Stimulated activated CD4-positive, alpha-beta T cell treated with anti-CD3 and anti-CD28 coated beads, Interleukin-15, amount 100 ng/mL, for 48 hours (primary cell): ENCODE measurements at regions not wholly inside any gene's neighbourhood (a gene's known extent, or its start where the extent isn't known, plus 50 kb on each side); places are given as distances from the start of the nearest gene placed in this dataset.
"Not testable (repeated sequence)": the region's sequence is repeated elsewhere in the genome, so short reads cannot be mapped to it uniquely, and the experiment has no call there.

ENCODE experiments used
- DNase-seq, 2 donors: peaks; one replicate each; pipeline ENCODE4 v3.0.0-alpha.2; 2020; ENCODE audit warnings: low read depth in 2 of 2

- DNase-seq = no peak
These were observed 256.0 kb downstream of the SV2B start for GRCh38 chr15:91356083-91356482.

DNA sequence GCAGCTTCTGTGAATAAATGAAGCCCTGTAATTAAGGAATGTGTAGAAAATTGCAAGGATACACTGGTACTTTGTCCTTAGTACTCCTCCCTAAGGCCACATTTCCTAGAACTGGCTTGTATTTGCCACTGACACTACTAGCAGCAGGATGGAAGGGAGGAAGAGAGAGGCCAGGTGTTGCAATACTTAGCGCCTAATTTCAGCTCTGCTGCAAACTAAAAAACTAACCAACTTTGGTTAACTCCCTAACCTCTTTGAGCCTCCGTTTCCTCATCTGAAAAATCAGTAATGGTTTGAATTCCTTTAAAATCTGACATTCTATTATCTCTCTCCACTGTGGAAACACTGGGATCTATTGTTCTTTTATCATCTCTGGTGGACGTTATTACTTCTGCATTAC, 257.0 kb downstream of the SV2B start:
- DNase-seq = no peak

DNA sequence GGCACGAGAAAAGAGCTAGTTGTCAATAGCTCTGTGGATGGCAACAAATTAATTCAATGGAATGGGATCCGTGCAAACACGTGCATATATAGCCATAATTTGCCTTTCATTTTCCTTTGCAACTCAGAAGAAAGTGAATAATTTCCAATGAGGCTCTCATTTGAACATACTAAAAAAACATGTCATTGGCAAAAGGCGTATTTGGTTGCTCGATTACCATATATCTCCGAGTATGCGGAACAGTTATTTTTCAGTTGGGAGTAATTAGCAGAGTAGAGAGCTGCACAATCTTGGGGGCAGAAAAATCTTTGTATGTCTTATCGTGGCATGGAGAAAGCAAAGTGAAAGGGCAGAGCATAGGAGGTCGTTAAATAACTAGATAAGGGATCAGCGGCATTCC, 257.4 kb downstream of the SV2B start:
- DNase-seq = no peak

DNA sequence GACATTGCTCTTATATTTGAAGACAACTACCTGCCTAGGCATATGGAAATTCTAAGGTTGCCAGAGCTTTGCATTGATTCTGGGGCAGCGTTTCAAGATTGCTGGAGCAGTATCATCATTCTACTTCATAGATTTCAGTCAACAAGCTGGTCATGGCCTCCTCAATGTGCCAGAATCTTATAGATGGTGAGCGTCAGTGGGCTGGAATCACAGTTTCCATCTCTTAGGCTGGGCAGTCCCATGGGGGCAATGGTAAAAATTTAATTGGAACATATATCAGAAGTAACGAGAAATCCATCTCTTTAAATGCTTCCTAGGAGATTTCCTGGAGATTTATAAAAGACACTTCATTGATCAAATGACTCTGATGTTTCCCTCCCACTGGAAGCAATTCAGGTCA, 258.3 kb downstream of the SV2B start:
- DNase-seq = no peak

DNA sequence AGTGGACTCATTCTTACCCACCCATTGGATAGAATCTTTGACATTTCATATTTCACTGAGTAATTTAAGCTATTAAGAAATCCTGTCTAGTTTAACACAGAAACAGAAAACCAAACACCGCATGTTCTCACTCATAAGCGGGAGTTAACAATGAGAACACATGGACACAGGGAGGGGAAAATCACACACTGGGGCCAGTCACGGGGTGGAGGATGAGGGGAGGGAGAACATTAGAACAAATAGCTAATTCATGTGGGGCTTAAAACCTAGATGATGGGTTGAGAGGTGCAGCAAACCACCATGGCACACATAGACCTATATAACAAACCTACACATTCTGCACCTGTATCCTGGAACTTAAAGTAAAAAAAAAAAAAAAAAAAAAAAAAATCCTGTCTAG, 261.6 kb downstream of the SV2B start:
- not testable (repeated sequence) for DNase-seq

- no peak for DNase-seq
These were observed 266.1 kb downstream of the SV2B start for GRCh38 chr15:91366111-91366510.

GRCh38 chr15:91368611-91369010, 268.6 kb downstream of the SV2B start:
- DNase-seq = no peak

GRCh38 chr15:91369823-91370222, 269.8 kb downstream of the SV2B start:
- DNase-seq = no peak

DNA sequence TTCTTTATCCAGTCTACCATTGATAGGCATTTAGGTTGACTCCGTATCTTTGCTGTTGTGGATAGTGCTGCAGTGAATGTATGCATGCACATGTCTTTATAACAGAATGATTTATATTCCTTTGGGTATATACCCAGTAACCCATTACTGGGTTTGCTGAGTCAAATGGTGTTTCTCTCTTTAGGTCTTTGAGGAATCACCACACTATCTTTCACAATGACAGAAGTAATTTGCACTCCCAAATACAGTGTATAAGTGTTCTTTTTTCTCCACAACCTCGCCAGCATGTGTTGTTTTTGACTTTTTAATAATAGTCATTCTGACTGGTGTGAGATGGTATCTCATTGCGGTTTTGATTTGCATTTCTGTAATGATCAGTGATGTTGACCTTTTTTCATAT, 271.3 kb downstream of the SV2B start:
- not testable (repeated sequence) for DNase-seq

- no peak for DNase-seq
These were observed 274.3 kb downstream of the SV2B start for GRCh38 chr15:91374336-91374735.

DNA sequence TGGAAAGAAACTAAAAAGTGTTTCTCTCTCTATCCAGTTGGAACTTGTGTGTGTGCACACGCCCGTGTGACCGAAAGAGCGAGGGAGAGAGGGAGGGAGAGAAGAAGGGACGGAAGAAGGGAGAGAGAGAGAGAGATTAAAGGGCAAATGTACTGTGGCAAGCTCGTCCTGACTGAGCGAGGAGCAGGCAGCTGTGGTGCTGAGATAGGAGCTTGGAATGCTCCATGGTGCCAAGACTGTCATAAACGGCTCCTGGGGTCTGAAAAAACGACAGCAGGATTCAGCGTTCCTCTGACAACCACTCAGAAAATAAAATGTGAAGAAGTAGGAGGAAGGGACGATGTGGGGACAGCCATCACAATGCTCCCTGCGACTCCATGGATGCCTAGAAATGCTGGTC, 276.0 kb downstream of the SV2B start:
- DNase-seq = no peak

- DNase-seq = no peak
These were observed 280.1 kb downstream of the SV2B start for GRCh38 chr15:91380114-91380513.

- no peak for DNase-seq
These were observed 283.5 kb downstream of the SV2B start for GRCh38 chr15:91383532-91383931.

- no peak for DNase-seq
These were observed 284.2 kb downstream of the SV2B start for GRCh38 chr15:91384189-91384730.

GRCh38 chr15:91385311-91385710, 285.3 kb downstream of the SV2B start:
- DNase-seq = no peak

DNA sequence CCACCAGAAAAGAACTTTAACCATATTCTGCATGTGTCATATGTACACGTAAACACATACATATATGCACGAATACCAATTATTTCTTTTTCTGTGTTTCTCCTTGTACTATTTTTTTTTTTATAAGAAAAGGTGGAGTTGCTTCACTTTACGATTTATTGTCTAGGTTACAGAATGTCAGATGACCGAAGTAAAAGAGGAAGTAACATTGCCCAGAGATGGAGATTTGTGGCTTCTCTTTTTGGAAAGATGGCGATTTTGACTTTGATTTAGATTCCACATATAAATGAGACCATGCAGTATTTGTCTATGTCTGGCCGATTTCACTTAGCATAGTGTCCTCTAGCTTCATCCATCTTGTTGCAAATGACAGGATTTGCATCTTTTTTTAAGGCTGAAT, 293.1 kb downstream of the SV2B start:
- DNase-seq = no peak

GRCh38 chr15:91400481-91400880, 300.4 kb downstream of the SV2B start:
- DNase-seq = no peak

DNA sequence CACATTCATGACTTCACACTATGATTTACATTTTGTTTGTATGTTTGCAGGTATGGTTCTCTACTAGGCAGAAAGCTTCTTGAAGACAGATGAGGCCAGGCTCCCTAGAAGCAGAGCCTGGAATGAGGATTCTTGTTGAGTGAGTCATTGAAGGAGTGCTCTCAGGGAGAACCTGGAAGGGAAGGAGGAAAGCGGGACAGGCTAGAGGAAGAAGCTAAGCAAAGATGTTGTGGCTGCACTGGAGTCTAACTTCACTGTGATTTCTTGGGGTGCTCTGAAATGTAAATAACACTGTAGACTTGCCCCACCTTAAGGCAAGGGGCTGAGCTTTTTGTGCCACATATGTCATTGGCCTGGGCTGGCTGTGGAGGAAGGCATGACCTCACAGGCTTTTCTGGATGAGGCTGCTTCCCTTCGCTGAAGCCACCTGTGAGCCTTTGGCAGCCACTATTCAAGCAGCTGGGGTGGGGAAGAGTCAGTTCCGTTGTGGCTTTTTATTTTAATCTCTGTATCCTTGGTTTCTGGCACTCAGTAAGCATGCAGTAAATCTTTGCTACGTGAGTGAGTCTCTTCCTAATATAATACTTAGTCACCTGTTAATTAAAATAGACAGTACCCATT, 307.3 kb downstream of the SV2B start:
- no peak for DNase-seq

GRCh38 chr15:91408476-91409076, 308.5 kb downstream of the SV2B start:
- no peak for DNase-seq

DNA sequence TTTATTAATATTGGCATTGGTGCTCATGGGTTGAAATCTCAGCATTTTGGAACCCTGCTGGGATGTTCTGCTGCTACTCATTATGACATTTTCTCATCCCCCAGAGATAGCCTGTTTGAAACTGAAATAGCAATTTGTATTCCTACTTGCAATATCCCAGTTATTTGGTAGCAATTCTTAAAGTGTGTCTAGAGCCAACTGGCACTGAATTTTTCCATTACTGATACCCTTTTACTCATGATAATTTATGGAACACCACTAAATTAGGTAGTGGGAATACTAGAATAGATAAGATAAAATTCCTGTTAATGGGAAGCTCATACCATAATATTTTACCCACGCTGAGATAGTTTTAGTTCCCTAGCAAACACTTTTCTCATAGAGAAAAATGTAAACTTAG, 309.3 kb downstream of the SV2B start:
- no peak for DNase-seq

DNA sequence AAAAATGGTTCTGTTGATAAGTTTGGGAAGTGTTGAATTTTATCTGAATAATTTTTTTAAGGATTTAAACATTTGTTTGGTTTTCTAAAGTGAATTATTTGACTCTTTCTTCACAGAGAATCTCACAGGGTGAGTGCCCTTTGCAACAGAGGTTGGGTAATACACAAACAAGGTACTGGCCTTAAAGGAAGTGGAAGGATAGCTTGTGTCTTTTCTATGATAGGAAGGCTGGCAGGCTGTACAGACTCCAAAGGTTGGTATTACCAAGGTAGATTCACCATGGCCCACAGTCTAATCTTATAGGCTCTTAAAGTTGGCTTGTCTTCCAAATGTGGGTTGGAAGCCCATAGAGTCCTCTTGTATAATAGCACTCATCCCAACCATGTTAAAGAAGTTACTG, 311.5 kb downstream of the SV2B start:
- DNase-seq = no peak

GRCh38 chr15:91412138-91412928, 312.3 kb downstream of the SV2B start:
- DNase-seq = no peak

GRCh38 chr15:91413142-91413541, 313.1 kb downstream of the SV2B start:
- DNase-seq = no peak
